Osteoblast (primary cell): ENCODE measurements at regions not wholly inside any gene's neighbourhood (a gene's known extent, or its start where the extent isn't known, plus 50 kb on each side); places are given as distances from the start of the nearest gene placed in this dataset.

Experiments used
- DNase-seq: peaks from one replicate; pipeline ENCODE4 v3.0.0; 2011; ENCODE audit warnings: low spot score, mixed read lengths; ENCODE audit not compliant: insufficient read length; ENCODE audit errors: missing footprints
- H2AFZ ChIP-seq: 2 replicates; pipeline ENCODE4 v1.6.0; 2011; ENCODE audit warnings: mild to moderate bottlenecking, low read length
- H3K27ac ChIP-seq: 2 replicates; pipeline ENCODE4 v1.5.1; 2011; ENCODE audit warnings: mild to moderate bottlenecking, low read depth, low read length, moderate library complexity
- H3K27me3 ChIP-seq: 2 replicates; pipeline ENCODE4 v1.6.0; 2012; ENCODE audit warnings: mild to moderate bottlenecking, control low read depth, inconsistent platforms, low read length, moderate library complexity; ENCODE audit not compliant: insufficient read depth
- H3K36me3 ChIP-seq: 2 replicates; pipeline ENCODE4 v1.5.1; 2011; ENCODE audit warnings: mild to moderate bottlenecking, low read length, control low read depth, moderate library complexity; ENCODE audit not compliant: insufficient read depth
- H3K4me1 ChIP-seq: 2 replicates; pipeline ENCODE4 v1.5.1; 2011; ENCODE audit warnings: mild to moderate bottlenecking, low read length, control low read depth, moderate library complexity; ENCODE audit not compliant: insufficient read depth
- H3K4me2 ChIP-seq: 2 replicates; pipeline ENCODE4 v1.6.0; 2011; ENCODE audit warnings: mild to moderate bottlenecking, low read length; ENCODE audit not compliant: insufficient read depth
- H3K4me3 ChIP-seq: fragments of 200-600 bp; sonication (generic); 3 replicates; pipeline ENCODE4 v1.5.1; 2012; ENCODE audit warnings: mild to moderate bottlenecking, low read length, inconsistent platforms; ENCODE audit not compliant: insufficient read depth
- H3K79me2 ChIP-seq: 2 replicates; pipeline ENCODE4 v1.6.0; 2012; ENCODE audit warnings: mild to moderate bottlenecking, low read length, control low read depth, inconsistent platforms; ENCODE audit not compliant: insufficient read depth
- H3K9me3 ChIP-seq: 2 replicates; pipeline ENCODE4 v1.5.1; 2011; ENCODE audit warnings: low read depth, low read length, control low read depth
- H4K20me1 ChIP-seq: 2 replicates; pipeline ENCODE4 v1.6.0; 2012; ENCODE audit warnings: mild to moderate bottlenecking, low read length, control low read depth; ENCODE audit not compliant: insufficient read depth
- TF ChIP-seq, protein P1 (sequence below): IDR thresholded peaks from 2 replicates; pipeline ENCODE4 v1.5.1; 2011; ENCODE audit warnings: mild to moderate bottlenecking, low read depth, low read length, moderate library complexity; ENCODE audit errors: extremely low read depth

- Histone ChIP-seq H2AFZ (no peak overlapping the region), H3K27ac (no peak overlapping the region), H3K27me3 (peaks cover 3% of the 10 kb centered on the region), H3K4me2 (no peak overlapping the region), H3K4me1 (no peaks in the 10 kb centered on the region), H3K9me3 (no peaks in the 10 kb centered on the region), H3K36me3 (no peaks in the 10 kb centered on the region), H4K20me1 (no peaks in the 10 kb centered on the region), H3K79me2 (no peaks in the 10 kb centered on the region), H3K4me3 (no peak overlapping the region)
- DNase-seq = no peak
- TF ChIP-seq, protein P1, sequence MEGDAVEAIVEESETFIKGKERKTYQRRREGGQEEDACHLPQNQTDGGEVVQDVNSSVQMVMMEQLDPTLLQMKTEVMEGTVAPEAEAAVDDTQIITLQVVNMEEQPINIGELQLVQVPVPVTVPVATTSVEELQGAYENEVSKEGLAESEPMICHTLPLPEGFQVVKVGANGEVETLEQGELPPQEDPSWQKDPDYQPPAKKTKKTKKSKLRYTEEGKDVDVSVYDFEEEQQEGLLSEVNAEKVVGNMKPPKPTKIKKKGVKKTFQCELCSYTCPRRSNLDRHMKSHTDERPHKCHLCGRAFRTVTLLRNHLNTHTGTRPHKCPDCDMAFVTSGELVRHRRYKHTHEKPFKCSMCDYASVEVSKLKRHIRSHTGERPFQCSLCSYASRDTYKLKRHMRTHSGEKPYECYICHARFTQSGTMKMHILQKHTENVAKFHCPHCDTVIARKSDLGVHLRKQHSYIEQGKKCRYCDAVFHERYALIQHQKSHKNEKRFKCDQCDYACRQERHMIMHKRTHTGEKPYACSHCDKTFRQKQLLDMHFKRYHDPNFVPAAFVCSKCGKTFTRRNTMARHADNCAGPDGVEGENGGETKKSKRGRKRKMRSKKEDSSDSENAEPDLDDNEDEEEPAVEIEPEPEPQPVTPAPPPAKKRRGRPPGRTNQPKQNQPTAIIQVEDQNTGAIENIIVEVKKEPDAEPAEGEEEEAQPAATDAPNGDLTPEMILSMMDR = no peak
These were observed 597.5 kb upstream of the HTR2C start for GRCh38 chrX:113986427-113986826.

GRCh38 chrX:113982766-113983165 is 601.1 kb upstream of the HTR2C start:
- no peak overlapping the region for H3K27ac ChIP-seq
- H3K4me2 ChIP-seq = no peak overlapping the region
- H3K36me3 ChIP-seq = no peaks in the 10 kb centered on the region
- no peaks in the 10 kb centered on the region for H3K4me1 ChIP-seq
- H3K9me3 ChIP-seq = no peaks in the 10 kb centered on the region
- H3K4me3 ChIP-seq = no peak overlapping the region
- H3K27me3 ChIP-seq = peaks cover 5% of the 10 kb centered on the region
- H4K20me1 ChIP-seq = no peaks in the 10 kb centered on the region
- no peak for DNase-seq
- H3K79me2 ChIP-seq = no peaks in the 10 kb centered on the region
- TF ChIP-seq, protein P1 = no peak
- H2AFZ ChIP-seq = no peak overlapping the region

- Histone ChIP-seq H3K79me2 (no peaks in the 10 kb centered on the region), H3K27ac (no peak overlapping the region), H3K4me1 (no peaks in the 10 kb centered on the region), H3K9me3 (no peaks in the 10 kb centered on the region), H3K4me3 (no peak overlapping the region), H2AFZ (no peak overlapping the region), H3K4me2 (no peak overlapping the region), H3K27me3 (peaks cover 5% of the 10 kb centered on the region), H4K20me1 (no peaks in the 10 kb centered on the region), H3K36me3 (no peaks in the 10 kb centered on the region)
- TF ChIP-seq, protein P1 = no peak
- DNase-seq = no peak
These were observed 602.9 kb upstream of the HTR2C start for GRCh38 chrX:113980953-113981352.

GRCh38 chrX:113977887-113978286 is 606.0 kb upstream of the HTR2C start:
- Histone ChIP-seq H3K36me3 (no peaks in the 10 kb centered on the region), H3K27me3 (peaks cover 5% of the 10 kb centered on the region), H3K27ac (no peak overlapping the region), H3K4me2 (no peak overlapping the region), H3K4me3 (no peak overlapping the region), H2AFZ (no peak overlapping the region), H4K20me1 (no peaks in the 10 kb centered on the region), H3K79me2 (no peaks in the 10 kb centered on the region), H3K9me3 (no peaks in the 10 kb centered on the region), H3K4me1 (no peaks in the 10 kb centered on the region)
- TF ChIP-seq, protein P1 = no peak
- DNase-seq = no peak
